HG03442 (cell line): ENCODE measurements at regions not wholly inside any gene's neighbourhood (a gene's known extent, or its start where the extent isn't known, plus 50 kb on each side); places are given as distances from the start of the nearest gene placed in this dataset.
A peak's percentile ranks its signal among the peaks of the same experiment; 100 is the strongest.
"Not testable (repeated sequence)": the region's sequence is repeated elsewhere in the genome, so short reads cannot be mapped to it uniquely, and the experiment has no call there.

Experiments used
- ATAC-seq: cut with Tn5 transposase; IDR thresholded peaks from one replicate; pipeline ENCODE4 v1.9.1; 2021; ENCODE audit warnings: mild to moderate bottlenecking, moderate library complexity; ENCODE audit not compliant: unreplicated experiment

- no peak for ATAC-seq
These were observed 168.9 kb downstream of the C11orf91 start for GRCh38 chr11:33531743-33532181.

- ATAC-seq = no peak
These were observed 169.8 kb downstream of the C11orf91 start for GRCh38 chr11:33530815-33531214.

GRCh38 chr11:33529461-33529860 lies 171.2 kb downstream of the C11orf91 start:
- no peak for ATAC-seq

- ATAC-seq = not testable (repeated sequence)
These were observed 172.9 kb downstream of the C11orf91 start for GRCh38 chr11:33527738-33528137.

GRCh38 chr11:33525789-33526188 lies 174.8 kb downstream of the C11orf91 start:
- ATAC-seq = no peak

- ATAC-seq = no peak
These were observed 179.2 kb downstream of the C11orf91 start for GRCh38 chr11:33521384-33521783.

GRCh38 chr11:33520112-33520511 lies 180.5 kb downstream of the C11orf91 start:
- ATAC-seq = no peak

GRCh38 chr11:33515347-33515746 lies 185.3 kb downstream of the C11orf91 start:
- peak; percentile 49 for ATAC-seq

- no peak for ATAC-seq
These were observed 186.3 kb downstream of the C11orf91 start for GRCh38 chr11:33514079-33514925.

GRCh38 chr11:33509632-33510031 lies 191.0 kb downstream of the C11orf91 start:
- ATAC-seq = no peak

- ATAC-seq = no peak
These were observed 192.7 kb downstream of the C11orf91 start for GRCh38 chr11:33507967-33508366.

GRCh38 chr11:33507356-33507755 lies 193.3 kb downstream of the C11orf91 start:
- ATAC-seq = no peak

- no peak for ATAC-seq
These were observed 195.5 kb downstream of the C11orf91 start for GRCh38 chr11:33505093-33505492.

GRCh38 chr11:33500861-33501479 lies 199.7 kb downstream of the C11orf91 start:
- ATAC-seq = no peak

- no peak for ATAC-seq
These were observed 200.3 kb downstream of the C11orf91 start for GRCh38 chr11:33500332-33500731.

GRCh38 chr11:33492596-33492995 lies 208.0 kb downstream of the C11orf91 start:
- ATAC-seq = no peak

- no peak for ATAC-seq
These were observed 209.7 kb downstream of the C11orf91 start for GRCh38 chr11:33490842-33491370.

GRCh38 chr11:33488971-33489370 lies 211.7 kb downstream of the C11orf91 start:
- ATAC-seq = no peak

GRCh38 chr11:33480626-33481025 lies 220.0 kb downstream of the C11orf91 start:
- no peak for ATAC-seq

- no peak for ATAC-seq
These were observed 221.4 kb downstream of the C11orf91 start for GRCh38 chr11:33479231-33479630.

- ATAC-seq = peak; percentile 50
These were observed 221.0 kb downstream of the HIPK3 start for GRCh38 chr11:33478111-33478573.
